GM12873 (cell line): ENCODE measurements at regions not wholly inside any gene's neighbourhood (a gene's known extent, or its start where the extent isn't known, plus 50 kb on each side); places are given as distances from the start of the nearest gene placed in this dataset.

Source experiments
- TF ChIP-seq, protein P1 (sequence below): IDR thresholded peaks from 2 replicates; pipeline ENCODE4 v1.5.1; 2012; ENCODE audit warnings: low read depth, mild to moderate bottlenecking, moderate library complexity, low read length, control low read depth; ENCODE audit not compliant: insufficient read depth; ENCODE audit errors: missing control alignments

DNA sequence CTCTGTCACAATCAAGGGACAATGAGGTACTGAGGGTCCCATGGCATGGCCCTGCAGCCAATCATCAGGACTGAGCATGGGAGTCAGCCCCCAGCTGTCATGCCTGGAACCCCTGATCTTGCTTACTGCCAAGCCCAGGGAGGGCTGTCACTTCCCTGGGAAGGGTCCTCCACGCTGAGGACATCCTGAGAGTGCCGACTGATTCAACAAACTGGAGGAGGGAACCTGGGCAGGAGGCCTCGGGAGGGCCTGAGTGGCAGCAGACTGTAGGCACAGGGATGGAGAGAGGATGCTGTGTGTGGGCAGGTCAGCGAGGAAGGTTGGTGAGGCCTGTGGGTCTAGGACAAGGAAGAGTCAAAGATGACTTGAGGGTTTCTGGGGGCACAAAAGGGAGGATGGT, 154.3 kb downstream of the ZNF248 start:
- TF ChIP-seq, protein P1, sequence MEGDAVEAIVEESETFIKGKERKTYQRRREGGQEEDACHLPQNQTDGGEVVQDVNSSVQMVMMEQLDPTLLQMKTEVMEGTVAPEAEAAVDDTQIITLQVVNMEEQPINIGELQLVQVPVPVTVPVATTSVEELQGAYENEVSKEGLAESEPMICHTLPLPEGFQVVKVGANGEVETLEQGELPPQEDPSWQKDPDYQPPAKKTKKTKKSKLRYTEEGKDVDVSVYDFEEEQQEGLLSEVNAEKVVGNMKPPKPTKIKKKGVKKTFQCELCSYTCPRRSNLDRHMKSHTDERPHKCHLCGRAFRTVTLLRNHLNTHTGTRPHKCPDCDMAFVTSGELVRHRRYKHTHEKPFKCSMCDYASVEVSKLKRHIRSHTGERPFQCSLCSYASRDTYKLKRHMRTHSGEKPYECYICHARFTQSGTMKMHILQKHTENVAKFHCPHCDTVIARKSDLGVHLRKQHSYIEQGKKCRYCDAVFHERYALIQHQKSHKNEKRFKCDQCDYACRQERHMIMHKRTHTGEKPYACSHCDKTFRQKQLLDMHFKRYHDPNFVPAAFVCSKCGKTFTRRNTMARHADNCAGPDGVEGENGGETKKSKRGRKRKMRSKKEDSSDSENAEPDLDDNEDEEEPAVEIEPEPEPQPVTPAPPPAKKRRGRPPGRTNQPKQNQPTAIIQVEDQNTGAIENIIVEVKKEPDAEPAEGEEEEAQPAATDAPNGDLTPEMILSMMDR = no peak

DNA sequence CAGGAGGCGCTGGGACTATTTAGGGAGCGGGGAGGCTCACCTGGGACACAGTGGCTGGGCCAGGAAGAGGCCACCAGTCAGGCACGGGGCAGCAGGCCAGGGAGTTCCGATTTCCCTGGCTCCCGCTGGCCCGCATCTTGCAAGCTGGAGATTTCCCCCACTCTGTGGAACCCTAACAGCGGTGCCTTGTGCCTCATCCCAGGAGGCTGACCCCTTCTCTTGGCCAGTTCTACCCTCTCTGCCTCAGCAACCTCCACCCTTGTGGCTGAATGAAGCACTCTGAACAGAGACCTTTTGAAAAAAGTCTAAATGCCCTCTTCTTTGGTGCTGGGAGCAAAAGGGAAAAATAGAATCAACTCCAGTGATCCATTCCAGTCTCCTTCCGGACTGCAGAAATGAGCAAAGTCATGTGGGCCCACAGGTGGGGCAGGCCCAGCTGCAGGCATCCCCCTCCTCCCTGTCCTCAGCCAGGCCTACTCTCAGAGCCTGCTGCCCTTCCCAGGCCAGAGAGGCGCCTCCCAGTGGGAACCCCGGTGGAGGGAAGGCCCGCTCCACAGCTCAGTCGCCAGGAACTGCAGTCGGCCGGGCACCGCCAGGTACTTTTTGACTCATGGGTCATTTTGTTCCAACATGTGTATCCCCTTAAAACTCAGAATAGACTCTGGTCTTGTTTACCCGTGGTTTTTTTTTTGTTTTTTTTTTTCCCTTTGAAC, 155.5 kb downstream of the ZNF248 start:
- TF ChIP-seq, protein P1 = no peak

DNA sequence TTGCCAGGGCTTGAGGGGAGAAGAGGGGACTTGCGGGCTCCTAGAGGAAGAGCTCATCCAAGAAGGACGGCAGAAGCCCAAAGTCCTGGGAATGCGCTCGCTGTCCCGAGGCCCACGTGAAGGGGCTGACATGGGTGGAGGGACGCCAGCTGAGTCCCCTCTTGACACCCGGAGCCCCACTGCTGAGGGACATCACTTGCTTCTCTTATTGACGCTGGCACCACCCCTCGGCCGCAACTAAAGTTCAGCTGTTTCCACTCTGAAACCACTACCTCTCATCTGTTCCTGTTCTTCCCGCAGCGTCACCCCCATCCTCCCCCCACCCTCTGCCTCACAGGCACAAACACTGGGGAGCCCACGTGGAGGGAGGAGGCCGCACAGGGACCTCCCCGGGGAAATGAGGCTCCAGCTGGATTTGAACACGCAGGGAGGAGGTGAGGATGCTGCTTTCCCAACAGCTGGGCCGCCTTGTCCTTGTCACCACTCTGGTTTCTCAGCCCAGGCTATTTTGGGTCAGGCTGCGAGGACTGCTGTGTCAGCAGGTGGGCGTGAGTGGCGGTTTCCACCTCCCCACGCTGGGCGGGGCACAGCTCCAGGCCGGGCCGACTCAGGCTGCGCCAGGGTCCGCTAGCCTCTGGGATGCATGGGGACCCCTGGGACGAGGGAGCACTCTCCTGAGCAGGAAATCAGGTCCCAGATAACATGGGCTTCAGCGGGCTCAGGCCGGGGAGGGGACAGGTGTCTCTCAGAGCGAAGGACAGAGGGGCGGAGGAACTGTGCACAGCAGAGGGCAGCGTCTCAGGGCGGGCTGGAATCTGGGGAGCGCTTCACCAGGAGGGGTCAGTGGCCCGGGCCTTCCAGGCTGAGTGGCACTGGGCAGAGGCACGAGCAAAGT, 156.3 kb downstream of the ZNF248 start:
- TF ChIP-seq, protein P1 = no peak

DNA sequence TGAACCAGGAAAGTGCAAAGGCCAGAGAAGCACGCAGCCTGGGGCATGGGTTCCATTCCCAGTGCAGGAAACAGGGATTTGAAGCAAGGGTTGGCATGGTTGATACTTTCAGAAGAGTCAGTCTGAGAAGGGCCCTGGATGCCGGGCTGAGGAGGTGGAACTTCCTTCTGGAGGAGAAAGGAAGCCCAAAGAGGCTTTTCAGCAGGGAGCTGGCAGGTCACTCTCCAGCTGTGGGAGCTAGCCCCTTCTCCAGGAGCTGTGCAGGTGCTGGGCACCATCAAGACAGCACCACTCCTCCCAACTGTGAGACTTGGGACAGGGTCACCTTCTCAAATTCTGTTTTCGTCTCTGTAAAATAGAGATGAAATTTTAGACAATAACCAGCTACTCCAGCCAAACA, 169.8 kb downstream of the ZNF248 start:
- TF ChIP-seq, protein P1 = no peak

DNA sequence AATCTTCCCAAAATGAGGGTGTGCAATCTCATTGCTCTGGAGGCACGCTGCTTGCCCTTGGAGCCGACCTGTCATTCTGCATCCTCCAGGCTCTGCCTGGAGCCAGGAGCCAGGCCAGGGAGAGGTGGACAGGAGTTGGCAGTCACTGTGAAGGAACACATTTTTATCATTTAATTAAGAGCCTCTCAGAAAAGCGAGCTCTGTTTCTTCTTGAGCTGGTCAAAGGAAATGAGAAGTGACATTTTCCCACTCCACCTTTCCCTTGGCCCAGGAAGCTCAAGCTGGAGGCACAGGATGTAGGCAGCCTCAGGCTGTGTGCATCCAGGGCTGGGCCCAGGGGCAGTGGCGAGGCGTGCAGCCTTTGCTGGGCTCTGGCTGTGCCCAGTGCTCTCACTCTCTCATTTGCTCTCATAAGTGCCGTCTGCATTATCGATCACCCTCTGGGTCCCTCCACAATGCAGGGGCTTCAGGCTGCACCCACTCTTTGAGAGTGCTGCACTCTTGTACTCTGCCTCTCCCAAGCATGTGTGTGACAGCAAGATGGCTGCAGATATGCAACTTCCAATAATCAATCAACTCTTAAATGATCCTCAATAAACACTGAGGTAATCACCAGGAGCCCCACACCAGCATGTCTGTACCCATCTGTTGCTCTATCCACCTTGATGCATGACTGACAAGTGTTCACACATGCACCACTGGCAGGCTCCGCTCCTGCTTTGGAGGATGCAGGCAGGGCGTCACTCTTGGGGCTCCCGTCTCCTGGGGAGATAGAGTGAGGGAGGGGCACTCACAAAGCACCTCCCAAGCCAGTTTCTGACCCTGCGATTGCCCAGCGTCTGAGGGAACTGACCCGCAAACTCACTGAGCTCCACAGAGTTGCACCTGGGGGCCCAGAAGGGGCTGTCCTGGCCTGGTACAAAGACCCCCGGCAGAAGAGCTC, 171.4 kb downstream of the ZNF248 start:
- TF ChIP-seq, protein P1 = no peak

DNA sequence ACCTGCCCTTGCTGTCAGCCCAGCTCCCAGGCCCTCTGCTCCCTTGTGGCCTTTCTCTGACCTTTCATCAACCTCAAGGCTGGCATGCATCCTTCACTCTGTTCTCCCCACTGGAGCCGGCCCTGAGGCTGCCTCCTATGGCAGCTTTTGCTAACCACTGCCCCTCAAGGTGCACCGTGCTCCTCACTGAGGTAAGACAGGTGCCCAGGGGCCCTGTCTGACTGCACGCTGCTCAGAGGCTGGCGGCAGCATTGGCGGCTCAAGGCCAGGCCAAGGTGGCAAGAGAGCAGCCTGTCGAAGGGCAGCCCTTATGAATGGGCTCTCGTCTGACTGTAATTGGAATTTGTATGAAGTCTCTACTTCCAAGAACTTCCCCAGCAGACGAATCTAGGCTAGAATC, 172.6 kb downstream of the ZNF248 start:
- TF ChIP-seq, protein P1 = no peak

DNA sequence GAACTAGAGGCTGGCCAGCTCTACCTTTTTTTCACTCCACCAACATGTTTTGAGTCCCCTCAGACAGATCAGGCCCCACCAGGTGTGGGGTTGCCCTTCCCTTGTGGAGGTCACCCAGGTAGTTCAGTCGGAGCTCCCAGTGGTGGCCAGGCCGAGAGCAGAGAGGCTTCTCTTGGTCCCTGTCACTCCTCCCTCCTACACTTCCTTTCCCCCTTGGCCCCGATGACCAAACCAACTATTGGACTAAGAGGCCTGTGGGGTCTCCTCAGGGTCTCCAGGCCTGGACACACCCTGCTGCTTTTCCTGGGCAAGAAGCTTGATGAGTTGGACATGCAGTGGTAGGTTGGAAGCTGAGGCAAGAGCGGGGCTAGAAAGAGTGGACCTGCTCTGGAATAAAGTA, 174.8 kb downstream of the ZNF248 start:
- TF ChIP-seq, protein P1 = no peak
